IPS-18a (cell line): ENCODE measurements at regions not wholly inside any gene's neighbourhood (a gene's known extent, or its start where the extent isn't known, plus 50 kb on each side); places are given as distances from the start of the nearest gene placed in this dataset.

Source experiments
- H3K27ac ChIP-seq: one replicate; pipeline ENCODE4 v1.5.1; 2013; ENCODE audit warnings: low read length
- H3K27me3 ChIP-seq: one replicate; pipeline ENCODE4 v1.6.1; 2013; ENCODE audit warnings: mild to moderate bottlenecking, low read length; ENCODE audit not compliant: control insufficient read depth, insufficient read depth
- H3K36me3 ChIP-seq: one replicate; pipeline ENCODE4 v1.6.1; 2013; ENCODE audit warnings: low read depth, low read length; ENCODE audit not compliant: control insufficient read depth
- H3K4me1 ChIP-seq: one replicate; pipeline ENCODE4 v1.6.1; 2013; ENCODE audit warnings: low read depth, low read length; ENCODE audit not compliant: control insufficient read depth
- H3K4me3 ChIP-seq: one replicate; pipeline ENCODE4 v1.5.1; 2013; ENCODE audit warnings: low read length
- H3K9ac ChIP-seq: one replicate; pipeline ENCODE4 v1.6.1; 2013; ENCODE audit warnings: mild to moderate bottlenecking, low read length, moderate library complexity
- H3K9me3 ChIP-seq: one replicate; pipeline ENCODE4 v1.6.1; 2013; ENCODE audit warnings: low read depth, low read length; ENCODE audit not compliant: control insufficient read depth

- H3K4me3 ChIP-seq, result no peak overlapping the region
- H3K4me1 ChIP-seq, result peaks cover 6% of the 10 kb centered on the region
- H3K9me3 ChIP-seq, result no peaks in the 10 kb centered on the region
- no peak overlapping the region for H3K27ac ChIP-seq
- no peak overlapping the region for H3K9ac ChIP-seq
- H3K27me3 ChIP-seq, result no peaks in the 10 kb centered on the region
- no peaks in the 10 kb centered on the region for H3K36me3 ChIP-seq
Observed at GRCh38 chr5:54717459-54717858, 199.9 kb downstream of the SNX18 start.

- H3K27ac ChIP-seq, result no peak overlapping the region
- no peaks in the 10 kb centered on the region for H3K27me3 ChIP-seq
- H3K4me1 ChIP-seq, result peaks cover under 1% of the 10 kb centered on the region
- H3K9me3 ChIP-seq, result no peaks in the 10 kb centered on the region
- no peak overlapping the region for H3K9ac ChIP-seq
- H3K4me3 ChIP-seq, result no peak overlapping the region
- no peaks in the 10 kb centered on the region for H3K36me3 ChIP-seq
Observed at GRCh38 chr5:54713923-54714581, 196.5 kb downstream of the SNX18 start.

- Histone ChIP-seq H3K4me1 (no peaks in the 10 kb centered on the region), H3K9me3 (no peaks in the 10 kb centered on the region), H3K9ac (no peak overlapping the region), H3K27me3 (no peaks in the 10 kb centered on the region), H3K36me3 (no peaks in the 10 kb centered on the region), H3K27ac (no peak overlapping the region), H3K4me3 (no peak overlapping the region)
Observed at GRCh38 chr5:54709096-54709495, 191.5 kb downstream of the SNX18 start.

GRCh38 chr5:54707841-54708240, 190.3 kb downstream of the SNX18 start:
- Histone ChIP-seq H3K36me3 (no peaks in the 10 kb centered on the region), H3K4me3 (no peak overlapping the region), H3K27ac (no peak overlapping the region), H3K27me3 (no peaks in the 10 kb centered on the region), H3K9me3 (no peaks in the 10 kb centered on the region), H3K9ac (no peak overlapping the region), H3K4me1 (peaks cover 8% of the 10 kb centered on the region)

- no peak overlapping the region for H3K9ac ChIP-seq
- H3K4me3 ChIP-seq, result no peak overlapping the region
- H3K27me3 ChIP-seq, result no peaks in the 10 kb centered on the region
- H3K36me3 ChIP-seq, result no peaks in the 10 kb centered on the region
- H3K9me3 ChIP-seq, result no peaks in the 10 kb centered on the region
- H3K4me1 ChIP-seq, result peaks cover 8% of the 10 kb centered on the region
- H3K27ac ChIP-seq, result no peak overlapping the region
Observed at GRCh38 chr5:54705994-54706653, 188.6 kb downstream of the SNX18 start.

GRCh38 chr5:54704825-54705224, 187.3 kb downstream of the SNX18 start:
- Histone ChIP-seq H3K4me3 (no peak overlapping the region), H3K36me3 (no peaks in the 10 kb centered on the region), H3K4me1 (peaks cover 8% of the 10 kb centered on the region), H3K27ac (no peak overlapping the region), H3K9ac (no peak overlapping the region), H3K27me3 (no peaks in the 10 kb centered on the region), H3K9me3 (no peaks in the 10 kb centered on the region)

- Histone ChIP-seq H3K4me1 (peaks cover 8% of the 10 kb centered on the region), H3K27me3 (no peaks in the 10 kb centered on the region), H3K27ac (no peak overlapping the region), H3K9ac (no peak overlapping the region), H3K36me3 (no peaks in the 10 kb centered on the region), H3K4me3 (no peak overlapping the region), H3K9me3 (no peaks in the 10 kb centered on the region)
Observed at GRCh38 chr5:54704333-54704732, 186.8 kb downstream of the SNX18 start.

GRCh38 chr5:54703565-54704255, 186.2 kb downstream of the SNX18 start:
- no peaks in the 10 kb centered on the region for H3K9me3 ChIP-seq
- H3K36me3 ChIP-seq, result no peaks in the 10 kb centered on the region
- H3K4me3 ChIP-seq, result no peak overlapping the region
- peaks cover 8% of the 10 kb centered on the region for H3K4me1 ChIP-seq
- H3K27me3 ChIP-seq, result no peaks in the 10 kb centered on the region
- H3K9ac ChIP-seq, result no peak overlapping the region
- H3K27ac ChIP-seq, result no peak overlapping the region

GRCh38 chr5:54703133-54703532, 185.6 kb downstream of the SNX18 start:
- H3K27ac ChIP-seq, result no peak overlapping the region
- H3K9ac ChIP-seq, result no peak overlapping the region
- H3K36me3 ChIP-seq, result no peaks in the 10 kb centered on the region
- H3K27me3 ChIP-seq, result no peaks in the 10 kb centered on the region
- no peaks in the 10 kb centered on the region for H3K9me3 ChIP-seq
- peaks cover 8% of the 10 kb centered on the region for H3K4me1 ChIP-seq
- no peak overlapping the region for H3K4me3 ChIP-seq

- Histone ChIP-seq H3K9ac (no peak overlapping the region), H3K36me3 (no peaks in the 10 kb centered on the region), H3K4me1 (peaks cover 8% of the 10 kb centered on the region), H3K9me3 (no peaks in the 10 kb centered on the region), H3K27ac (no peak overlapping the region), H3K27me3 (no peaks in the 10 kb centered on the region), H3K4me3 (no peak overlapping the region)
Observed at GRCh38 chr5:54702470-54702869, 184.9 kb downstream of the SNX18 start.

- Histone ChIP-seq H3K36me3 (no peaks in the 10 kb centered on the region), H3K27ac (no peak overlapping the region), H3K9ac (no peak overlapping the region), H3K4me3 (no peak overlapping the region), H3K27me3 (no peaks in the 10 kb centered on the region), H3K9me3 (no peaks in the 10 kb centered on the region), H3K4me1 (peaks cover 8% of the 10 kb centered on the region)
Observed at GRCh38 chr5:54700986-54701578, 183.5 kb downstream of the SNX18 start.
